ENCODE measurements at regions not wholly inside any gene's neighbourhood (a gene's known extent, or its start where the extent isn't known, plus 50 kb on each side); places are given as distances from the start of the nearest gene placed in this dataset.

- no peak overlapping the region for H3K4me2 ChIP-seq (ENCODE audit: insufficient read depth, low read length)
- no peaks in the 10 kb centered on the region for H4K20me1 ChIP-seq (ENCODE audit: insufficient read depth, low read length)
- no peak overlapping the region for H2AFZ ChIP-seq (ENCODE audit: low read length)
- DNase-seq (ENCODE audit: insufficient read length, low spot score, missing footprints) = no peak
- H3K9me3 ChIP-seq (ENCODE audit: low read depth, low read length) = no peaks in the 10 kb centered on the region
- TF ChIP-seq, protein P1, sequence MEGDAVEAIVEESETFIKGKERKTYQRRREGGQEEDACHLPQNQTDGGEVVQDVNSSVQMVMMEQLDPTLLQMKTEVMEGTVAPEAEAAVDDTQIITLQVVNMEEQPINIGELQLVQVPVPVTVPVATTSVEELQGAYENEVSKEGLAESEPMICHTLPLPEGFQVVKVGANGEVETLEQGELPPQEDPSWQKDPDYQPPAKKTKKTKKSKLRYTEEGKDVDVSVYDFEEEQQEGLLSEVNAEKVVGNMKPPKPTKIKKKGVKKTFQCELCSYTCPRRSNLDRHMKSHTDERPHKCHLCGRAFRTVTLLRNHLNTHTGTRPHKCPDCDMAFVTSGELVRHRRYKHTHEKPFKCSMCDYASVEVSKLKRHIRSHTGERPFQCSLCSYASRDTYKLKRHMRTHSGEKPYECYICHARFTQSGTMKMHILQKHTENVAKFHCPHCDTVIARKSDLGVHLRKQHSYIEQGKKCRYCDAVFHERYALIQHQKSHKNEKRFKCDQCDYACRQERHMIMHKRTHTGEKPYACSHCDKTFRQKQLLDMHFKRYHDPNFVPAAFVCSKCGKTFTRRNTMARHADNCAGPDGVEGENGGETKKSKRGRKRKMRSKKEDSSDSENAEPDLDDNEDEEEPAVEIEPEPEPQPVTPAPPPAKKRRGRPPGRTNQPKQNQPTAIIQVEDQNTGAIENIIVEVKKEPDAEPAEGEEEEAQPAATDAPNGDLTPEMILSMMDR (IDR thresholded peaks at IDR 0.05; ENCODE audit: extremely low read depth, low read depth, low read length) = no peak
- no peak overlapping the region for H3K27ac ChIP-seq (ENCODE audit: low read depth, low read length)
- H3K4me3 ChIP-seq (ENCODE audit: insufficient read depth, low read length) = no peak overlapping the region
- H3K4me1 ChIP-seq (ENCODE audit: insufficient read depth, low read length) = no peaks in the 10 kb centered on the region
- H3K36me3 ChIP-seq (ENCODE audit: insufficient read depth, low read length) = no peaks in the 10 kb centered on the region
- no peaks in the 10 kb centered on the region for H3K27me3 ChIP-seq (ENCODE audit: insufficient read depth, low read length)
- no peaks in the 10 kb centered on the region for H3K79me2 ChIP-seq (ENCODE audit: insufficient read depth, low read length)
These were observed 346.4 kb upstream of the AJAP1 start for GRCh38 chr1:4307911-4308545.

DNA sequence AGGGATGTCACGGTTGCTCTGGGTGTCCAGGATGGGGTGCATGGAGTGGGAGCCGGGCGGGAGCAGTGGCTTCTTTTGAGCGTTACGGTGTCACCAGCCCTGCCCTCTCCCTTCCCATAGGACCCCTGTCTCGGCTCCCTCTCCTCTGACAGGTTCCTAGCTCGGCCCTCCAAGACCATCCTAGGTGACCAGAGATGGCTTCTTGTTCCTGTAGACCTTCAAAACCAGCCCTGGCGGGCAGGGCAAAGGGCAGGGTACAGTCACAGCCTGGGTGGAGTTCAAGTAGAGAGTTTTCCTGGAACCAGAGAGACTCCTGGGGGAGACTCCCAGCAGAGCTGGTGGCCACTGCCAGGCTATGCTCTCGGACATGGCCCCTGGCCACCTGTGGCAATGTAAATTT is 345.6 kb upstream of the AJAP1 start:
- H3K4me3 ChIP-seq (ENCODE audit: insufficient read depth, low read length) = no peak overlapping the region
- H3K79me2 ChIP-seq (ENCODE audit: insufficient read depth, low read length) = no peaks in the 10 kb centered on the region
- no peak overlapping the region for H3K27ac ChIP-seq (ENCODE audit: low read depth, low read length)
- H3K4me2 ChIP-seq (ENCODE audit: insufficient read depth, low read length) = no peak overlapping the region
- no peaks in the 10 kb centered on the region for H3K36me3 ChIP-seq (ENCODE audit: insufficient read depth, low read length)
- H3K9me3 ChIP-seq (ENCODE audit: low read depth, low read length) = no peaks in the 10 kb centered on the region
- H3K4me1 ChIP-seq (ENCODE audit: insufficient read depth, low read length) = no peaks in the 10 kb centered on the region
- no peak for DNase-seq (ENCODE audit: insufficient read length, low spot score, missing footprints)
- H2AFZ ChIP-seq (ENCODE audit: low read length) = no peak overlapping the region
- H3K27me3 ChIP-seq (ENCODE audit: insufficient read depth, low read length) = no peaks in the 10 kb centered on the region
- TF ChIP-seq, protein P1 (IDR thresholded peaks at IDR 0.05; ENCODE audit: extremely low read depth, low read depth, low read length) = no peak
- H4K20me1 ChIP-seq (ENCODE audit: insufficient read depth, low read length) = no peaks in the 10 kb centered on the region

DNA sequence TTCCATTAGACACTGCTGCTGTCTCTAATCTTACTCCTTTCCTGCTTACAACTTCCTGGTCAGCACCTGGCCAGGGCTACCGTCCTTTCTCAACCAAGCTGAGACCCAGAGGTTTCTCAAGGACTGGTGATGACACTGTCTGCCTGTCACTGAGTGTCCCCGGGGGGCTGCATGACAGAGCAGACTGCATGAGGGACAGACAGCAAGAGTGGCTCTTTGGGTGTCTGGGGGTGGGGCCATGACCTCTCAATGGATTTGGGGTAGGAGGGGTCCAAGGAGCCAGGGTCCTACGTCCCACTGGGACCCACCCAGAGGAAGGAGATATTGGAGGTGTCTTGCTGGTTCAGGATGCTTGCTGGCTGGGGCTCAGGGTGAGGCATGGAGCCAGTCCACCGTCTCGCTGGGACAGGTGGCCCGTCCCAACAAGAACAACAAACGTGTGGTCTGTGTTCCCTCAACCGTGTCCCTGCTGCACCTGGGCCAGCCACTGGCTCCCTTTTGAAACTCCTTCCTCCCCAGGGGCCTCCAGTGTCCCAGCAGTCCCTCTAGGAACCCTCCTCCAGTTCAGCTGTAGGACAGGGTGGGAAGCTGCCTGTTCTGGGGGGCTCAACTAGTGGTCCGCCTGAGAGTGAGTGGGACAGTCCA is 344.6 kb upstream of the AJAP1 start:
- H3K9me3 ChIP-seq (ENCODE audit: low read depth, low read length) = no peaks in the 10 kb centered on the region
- no peaks in the 10 kb centered on the region for H3K4me1 ChIP-seq (ENCODE audit: insufficient read depth, low read length)
- H4K20me1 ChIP-seq (ENCODE audit: insufficient read depth, low read length) = no peaks in the 10 kb centered on the region
- H3K79me2 ChIP-seq (ENCODE audit: insufficient read depth, low read length) = no peaks in the 10 kb centered on the region
- H3K4me2 ChIP-seq (ENCODE audit: insufficient read depth, low read length) = no peak overlapping the region
- H3K27ac ChIP-seq (ENCODE audit: low read depth, low read length) = no peak overlapping the region
- H3K36me3 ChIP-seq (ENCODE audit: insufficient read depth, low read length) = no peaks in the 10 kb centered on the region
- no peak overlapping the region for H3K4me3 ChIP-seq (ENCODE audit: insufficient read depth, low read length)
- no peaks in the 10 kb centered on the region for H3K27me3 ChIP-seq (ENCODE audit: insufficient read depth, low read length)
- H2AFZ ChIP-seq (ENCODE audit: low read length) = no peak overlapping the region
- no peak for DNase-seq (ENCODE audit: insufficient read length, low spot score, missing footprints)
- TF ChIP-seq, protein P1 (IDR thresholded peaks at IDR 0.05; ENCODE audit: extremely low read depth, low read depth, low read length) = no peak

- Histone ChIP-seq H2AFZ (ENCODE audit: low read length) (no peak overlapping the region), H3K4me1 (ENCODE audit: insufficient read depth, low read length) (no peaks in the 10 kb centered on the region), H3K4me2 (ENCODE audit: insufficient read depth, low read length) (no peak overlapping the region), H4K20me1 (ENCODE audit: insufficient read depth, low read length) (no peaks in the 10 kb centered on the region), H3K27ac (ENCODE audit: low read depth, low read length) (no peak overlapping the region), H3K27me3 (ENCODE audit: insufficient read depth, low read length) (no peaks in the 10 kb centered on the region), H3K79me2 (ENCODE audit: insufficient read depth, low read length) (no peaks in the 10 kb centered on the region), H3K4me3 (ENCODE audit: insufficient read depth, low read length) (no peak overlapping the region), H3K9me3 (ENCODE audit: low read depth, low read length) (no peaks in the 10 kb centered on the region), H3K36me3 (ENCODE audit: insufficient read depth, low read length) (no peaks in the 10 kb centered on the region)
- TF ChIP-seq, protein P1 (IDR thresholded peaks at IDR 0.05; ENCODE audit: extremely low read depth, low read depth, low read length) = no peak
- no peak for DNase-seq (ENCODE audit: insufficient read length, low spot score, missing footprints)
These were observed 343.9 kb upstream of the AJAP1 start for GRCh38 chr1:4310396-4310923.

All from osteoblast (primary cell).